PC-9 (cell line): ENCODE measurements at regions not wholly inside any gene's neighbourhood (a gene's known extent, or its start where the extent isn't known, plus 50 kb on each side); places are given as distances from the start of the nearest gene placed in this dataset.

Source experiments
- EZH2 ChIP-seq: fragments of 200-600 bp; sonication (generic); IDR thresholded peaks from 2 replicates; pipeline ENCODE4 v1.8.0; 2017; ENCODE audit warnings: antibody characterized with exemption, low read depth
- TF ChIP-seq, protein P1 (sequence below): fragments of 200-600 bp; sonication (generic); conservative IDR thresholded peaks from 2 replicates; pipeline ENCODE4 v1.6.1; 2017; ENCODE audit warnings: mixed run types, antibody characterized with exemption, mild to moderate bottlenecking, moderate library complexity

GRCh38 chr6:170132561-170132991, 158.3 kb downstream of the DLL1 start:
- TF ChIP-seq, protein P1, sequence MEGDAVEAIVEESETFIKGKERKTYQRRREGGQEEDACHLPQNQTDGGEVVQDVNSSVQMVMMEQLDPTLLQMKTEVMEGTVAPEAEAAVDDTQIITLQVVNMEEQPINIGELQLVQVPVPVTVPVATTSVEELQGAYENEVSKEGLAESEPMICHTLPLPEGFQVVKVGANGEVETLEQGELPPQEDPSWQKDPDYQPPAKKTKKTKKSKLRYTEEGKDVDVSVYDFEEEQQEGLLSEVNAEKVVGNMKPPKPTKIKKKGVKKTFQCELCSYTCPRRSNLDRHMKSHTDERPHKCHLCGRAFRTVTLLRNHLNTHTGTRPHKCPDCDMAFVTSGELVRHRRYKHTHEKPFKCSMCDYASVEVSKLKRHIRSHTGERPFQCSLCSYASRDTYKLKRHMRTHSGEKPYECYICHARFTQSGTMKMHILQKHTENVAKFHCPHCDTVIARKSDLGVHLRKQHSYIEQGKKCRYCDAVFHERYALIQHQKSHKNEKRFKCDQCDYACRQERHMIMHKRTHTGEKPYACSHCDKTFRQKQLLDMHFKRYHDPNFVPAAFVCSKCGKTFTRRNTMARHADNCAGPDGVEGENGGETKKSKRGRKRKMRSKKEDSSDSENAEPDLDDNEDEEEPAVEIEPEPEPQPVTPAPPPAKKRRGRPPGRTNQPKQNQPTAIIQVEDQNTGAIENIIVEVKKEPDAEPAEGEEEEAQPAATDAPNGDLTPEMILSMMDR: no peak
- no peak for TF ChIP-seq EZH2
